Cardiac fibroblast (primary cell): ENCODE measurements at regions not wholly inside any gene's neighbourhood (a gene's known extent, or its start where the extent isn't known, plus 50 kb on each side); places are given as distances from the start of the nearest gene placed in this dataset.

ENCODE experiments used
- DNase-seq, 2 donors: peaks; one replicate each; pipeline versions ENCODE4 v3.0.0 to v3.0.0-alpha.2; 2010; ENCODE audit warnings: low read depth in 2 of 2
- H3K4me3 ChIP-seq, 2 donors: replicated peaks in 1 of 2; 1 replicate in 1 of 2; 2 replicates in 1 of 2; pipeline ENCODE4 v1.5.1; 2011; ENCODE audit warnings: low read depth in 2 of 2, low read length in 2 of 2, mild to moderate bottlenecking in 2 of 2, moderate library complexity in 1 of 2
- CTCF ChIP-seq: IDR thresholded peaks from one replicate; pipeline ENCODE4 v1.5.1; 2011; ENCODE audit warnings: low read depth, mild to moderate bottlenecking, low read length, inconsistent platforms

GRCh38 chr7:142614116-142614515, 135.2 kb upstream of the PRSS1 start:
- no peak overlapping the region for H3K4me3 ChIP-seq
- TF ChIP-seq CTCF = no peak
- DNase-seq = peak in 1 of 2 donors; percentile 33

GRCh38 chr7:142612237-142612881, 136.9 kb upstream of the PRSS1 start:
- peak; percentile 35 to 47 for DNase-seq
- TF ChIP-seq CTCF = no peak
- H3K4me3 ChIP-seq = no peak overlapping the region

GRCh38 chr7:142611566-142612236, 137.6 kb upstream of the PRSS1 start:
- no peak overlapping the region for H3K4me3 ChIP-seq
- DNase-seq = peak in 1 of 2 donors; percentile 32
- TF ChIP-seq CTCF = no peak

GRCh38 chr7:142608630-142609428, 140.4 kb upstream of the PRSS1 start:
- no peak for TF ChIP-seq CTCF
- DNase-seq = no peak
- H3K4me3 ChIP-seq = no peak overlapping the region

- no peak for TF ChIP-seq CTCF
- no peak overlapping the region for H3K4me3 ChIP-seq
- DNase-seq = no peak
Observed at GRCh38 chr7:142607351-142607750, 141.9 kb upstream of the PRSS1 start.

GRCh38 chr7:142606081-142606480, 143.2 kb upstream of the PRSS1 start:
- H3K4me3 ChIP-seq = no peak overlapping the region
- no peak for DNase-seq
- TF ChIP-seq CTCF = no peak
